Spleen (tissue), 11 donors: ENCODE measurements at regions not wholly inside any gene's neighbourhood (a gene's known extent, or its start where the extent isn't known, plus 50 kb on each side); places are given as distances from the start of the nearest gene placed in this dataset.

Experiments
- DNase-seq: peaks from one replicate; pipeline ENCODE4 v3.0.0-alpha.2; 2020
- H3K27ac ChIP-seq, 8 donors: fragments of 200-600 bp; sonication (generic) in 7 of 8; 1 replicate in 4 of 8; 2 replicates in 4 of 8; pipeline versions ENCODE4 v1.5.0 to v1.8.0; 2016 to 2021; ENCODE audit warnings: inconsistent platforms in 4 of 8, mild to moderate bottlenecking in 4 of 8, moderate library complexity in 1 of 8
- H3K27me3 ChIP-seq, 7 donors: fragments of 200-600 bp; sonication (generic) in 6 of 7; replicated peaks in 1 of 7; 1 replicate in 4 of 7; 2 replicates in 3 of 7; pipeline versions ENCODE4 v1.5.0 to v1.8.0; 2016 to 2021; ENCODE audit warnings: inconsistent platforms in 3 of 7, mild to moderate bottlenecking in 1 of 7
- H3K36me3 ChIP-seq, 6 donors: fragments of 200-600 bp; sonication (generic) in 5 of 6; 1 replicate in 4 of 6; 2 replicates in 2 of 6; pipeline versions ENCODE4 v1.5.0 to v1.8.0; 2016 to 2021; ENCODE audit warnings: inconsistent platforms in 2 of 6
- H3K4me1 ChIP-seq, 6 donors: fragments of 200-600 bp; sonication (generic) in 5 of 6; 1 replicate in 3 of 6; 2 replicates in 3 of 6; pipeline versions ENCODE4 v1.5.0 to v1.8.0; 2016 to 2021; ENCODE audit warnings: inconsistent platforms in 3 of 6
- H3K4me3 ChIP-seq, 8 donors: fragments of 200-600 bp; sonication (generic) in 7 of 8; 1 replicate in 4 of 8; 2 replicates in 4 of 8; pipeline versions ENCODE4 v1.5.0 to v1.8.0; 2016 to 2021; ENCODE audit warnings: inconsistent platforms in 4 of 8, mild to moderate bottlenecking in 4 of 8, moderate library complexity in 2 of 8
- H3K9me3 ChIP-seq, 8 donors: fragments of 200-600 bp; sonication (generic) in 7 of 8; 1 replicate in 4 of 8; 2 replicates in 4 of 8; pipeline versions ENCODE4 v1.5.0 to v1.8.0; 2016 to 2021; ENCODE audit warnings: inconsistent platforms in 4 of 8
- POLR2A ChIP-seq, 3 donors: fragments of 450-650 bp; IDR thresholded peaks; one replicate each; pipeline ENCODE4 v1.5.1; 2017; ENCODE audit warnings: antibody characterized with exemption in 3 of 3, mild to moderate bottlenecking in 1 of 3
- POLR2AphosphoS5 ChIP-seq, 3 donors: sonication (generic); formaldehyde crosslinking; IDR thresholded peaks; one replicate each; pipeline ENCODE4 v1.5.1; 2017; ENCODE audit warnings: antibody characterized with exemption in 3 of 3
- WGBS, 5 donors: extraction: QIAGEN DNeasy Blood & Tissue Kit in 3 of 5; methylation state at CpG; one replicate each; pipeline versions ENCODE4 v1.1.5 to v1.1.7; 2013 to 2018; 5-methylcytosine and 5-hydroxymethylcytosine counted together
- intact Hi-C: fragments of 100-400 bp; cut with DNase I; formaldehyde crosslinking; loops from one replicate; pipeline ENCODE4 v1.15.0; 2023; ENCODE audit warnings: low total_unique reads
- TF ChIP-seq, protein P1 (sequence below), 11 experiments: fragments of 200-600 bp in 7 of 11; fragments of 450-650 bp in 4 of 11; sonication (generic) in 4 of 11; IDR thresholded peaks in 8 of 11; conservative IDR thresholded peaks in 3 of 11; 1 replicate in 7 of 11; 2 replicates in 4 of 11; pipeline versions ENCODE4 v1.4.0 to v1.8.0; 2016 to 2021; ENCODE audit warnings: antibody characterized with exemption in 11 of 11, inconsistent platforms in 4 of 11, mild to moderate bottlenecking in 1 of 11
- donor health status: healthy with polysubstance abuse.
- donor health status: DM: no; HTN: no; CAD: no; lungs with moderate emphysema.
- donor health status: DM: no; HTN: no; CAD: no.
- donor health status: Bipolar disorder and iron deficiency.
- donor health status: healthy.
- donor health status: DM: no; HTN: no; CAD: no.
- donor health status: DM: yes; HTN: yes; CAD: no.

DNA sequence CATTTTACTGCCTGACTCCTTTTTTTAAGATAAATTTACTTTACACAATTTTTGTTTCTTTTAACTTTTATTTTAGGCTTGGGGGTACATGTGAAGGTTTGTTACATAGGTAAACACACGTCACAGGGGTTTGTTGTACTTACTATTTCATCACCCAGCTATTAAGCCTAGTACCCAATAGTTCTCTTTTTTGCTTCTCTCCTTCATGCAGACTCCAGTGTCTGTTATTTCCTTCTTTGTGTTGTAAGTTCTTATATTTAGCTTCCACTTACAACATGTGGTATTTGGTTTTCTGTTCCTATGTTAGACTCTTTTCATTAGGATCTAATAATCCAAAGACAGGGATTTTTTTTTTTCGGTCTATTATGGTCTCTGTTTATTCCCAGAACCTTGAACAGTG lies 83.5 kb upstream of the CCN6 start:
- no peak for DNase-seq
- Histone ChIP-seq H3K36me3 (no peaks in the 10 kb centered on the region), H3K9me3 (no peaks in the 10 kb centered on the region), H3K4me1 (peaks cover 0 to 27% (median 7%) of the 10 kb centered on the region in 6 donors), H3K4me3 (no peak overlapping the region), H3K27ac (peak overlapping the region in 2 of 8 donors; percentile 40 to 53), H3K27me3 (no peaks in the 10 kb centered on the region)
- no peak for TF ChIP-seq POLR2A (IDR thresholded peaks at IDR 0.05)
- TF ChIP-seq, protein P1, sequence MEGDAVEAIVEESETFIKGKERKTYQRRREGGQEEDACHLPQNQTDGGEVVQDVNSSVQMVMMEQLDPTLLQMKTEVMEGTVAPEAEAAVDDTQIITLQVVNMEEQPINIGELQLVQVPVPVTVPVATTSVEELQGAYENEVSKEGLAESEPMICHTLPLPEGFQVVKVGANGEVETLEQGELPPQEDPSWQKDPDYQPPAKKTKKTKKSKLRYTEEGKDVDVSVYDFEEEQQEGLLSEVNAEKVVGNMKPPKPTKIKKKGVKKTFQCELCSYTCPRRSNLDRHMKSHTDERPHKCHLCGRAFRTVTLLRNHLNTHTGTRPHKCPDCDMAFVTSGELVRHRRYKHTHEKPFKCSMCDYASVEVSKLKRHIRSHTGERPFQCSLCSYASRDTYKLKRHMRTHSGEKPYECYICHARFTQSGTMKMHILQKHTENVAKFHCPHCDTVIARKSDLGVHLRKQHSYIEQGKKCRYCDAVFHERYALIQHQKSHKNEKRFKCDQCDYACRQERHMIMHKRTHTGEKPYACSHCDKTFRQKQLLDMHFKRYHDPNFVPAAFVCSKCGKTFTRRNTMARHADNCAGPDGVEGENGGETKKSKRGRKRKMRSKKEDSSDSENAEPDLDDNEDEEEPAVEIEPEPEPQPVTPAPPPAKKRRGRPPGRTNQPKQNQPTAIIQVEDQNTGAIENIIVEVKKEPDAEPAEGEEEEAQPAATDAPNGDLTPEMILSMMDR (IDR thresholded peaks at IDR 0.05 in 8 of 11, conservative IDR thresholded peaks at IDR 0.05 in 3 of 11), result no peak
- TF ChIP-seq POLR2AphosphoS5 (IDR thresholded peaks at IDR 0.05), result no peak
- 67 to 89% (median 71%) methylated on average over 2 of the region's 2 CpGs for WGBS, 5 donors
- intact Hi-C loops, result no loop called here

DNA sequence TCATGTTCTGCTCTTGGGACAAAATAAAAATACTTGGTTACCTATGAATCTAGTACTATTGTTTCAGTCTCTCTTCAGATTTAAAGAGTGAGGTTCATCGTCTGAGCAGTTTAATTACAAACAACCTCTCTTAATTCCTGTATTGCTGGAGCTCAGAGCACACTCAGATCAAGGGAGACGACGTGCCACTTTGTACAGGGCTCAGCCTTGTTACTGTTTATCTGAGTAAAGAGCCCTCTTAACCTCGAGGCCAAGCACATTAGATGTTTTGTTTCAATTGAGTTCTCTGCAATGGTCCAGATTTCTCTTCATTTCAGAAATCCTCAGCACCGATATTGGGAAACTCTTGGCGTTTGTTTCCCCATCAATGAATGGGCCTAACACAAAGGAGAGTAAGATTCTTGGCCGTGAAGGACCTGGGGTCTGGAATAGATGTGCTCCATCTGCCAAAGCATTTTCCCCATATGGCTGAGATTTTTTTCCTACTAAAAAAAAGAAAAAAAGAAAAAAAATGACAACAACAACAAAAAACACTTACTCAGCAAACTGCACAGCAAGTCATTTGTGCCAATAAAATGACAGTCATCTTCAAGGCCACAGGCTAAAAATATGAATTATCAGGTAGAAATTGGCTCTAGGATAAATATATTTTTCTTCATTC lies 82.6 kb upstream of the CCN6 start:
- Histone ChIP-seq H3K27ac (peak overlapping the region in 1 of 8 donors; percentile 53), H3K4me1 (peaks cover 0 to 27% (median 7%) of the 10 kb centered on the region in 6 donors), H3K36me3 (no peaks in the 10 kb centered on the region), H3K9me3 (no peaks in the 10 kb centered on the region), H3K4me3 (no peak overlapping the region), H3K27me3 (no peaks in the 10 kb centered on the region)
- intact Hi-C loops, result no loop called here
- TF ChIP-seq POLR2AphosphoS5 (IDR thresholded peaks at IDR 0.05), result no peak
- WGBS, 5 donors, result 76 to 86% (median 80%) methylated on average over 7 of the region's 7 CpGs
- DNase-seq, result no peak

DNA sequence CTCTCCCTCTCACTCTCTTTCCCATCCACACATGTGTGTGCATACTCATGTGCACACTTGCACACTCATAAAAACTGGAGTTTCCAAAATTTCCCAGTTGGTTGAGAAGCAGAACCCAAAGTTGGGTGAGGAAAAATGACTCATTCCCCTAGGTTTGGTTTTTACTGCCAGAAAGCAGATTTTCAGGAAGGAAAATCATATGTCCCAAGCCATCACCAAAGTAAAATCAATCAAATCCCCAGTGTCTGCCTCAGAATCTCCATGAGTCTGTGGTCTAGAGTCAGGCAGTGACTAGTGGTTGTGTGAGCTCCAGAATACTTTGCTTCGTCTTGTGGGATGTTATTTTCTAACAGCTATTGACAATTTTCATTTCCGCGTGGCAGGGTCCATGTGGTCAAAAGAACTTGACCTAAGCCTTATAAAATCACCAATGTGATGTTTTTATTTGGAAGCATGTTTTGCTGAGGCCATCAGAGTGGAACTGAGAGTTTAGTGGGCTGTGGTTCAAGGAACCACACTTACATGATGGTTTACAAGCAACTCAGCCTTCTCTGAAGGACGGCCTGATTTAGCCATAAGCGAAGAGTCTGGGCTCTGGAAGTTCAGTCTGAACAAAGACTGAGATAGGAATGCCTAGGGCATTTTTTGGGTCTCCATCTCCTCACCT lies 81.9 kb upstream of the CCN6 start:
- no peak for TF ChIP-seq POLR2A (IDR thresholded peaks at IDR 0.05)
- TF ChIP-seq POLR2AphosphoS5 (IDR thresholded peaks at IDR 0.05), result no peak
- TF ChIP-seq, protein P1 (IDR thresholded peaks at IDR 0.05 in 8 of 11, conservative IDR thresholded peaks at IDR 0.05 in 3 of 11), result no peak
- Histone ChIP-seq H3K27ac (peak overlapping the region in 2 of 8 donors; percentile 70 to 77), H3K27me3 (no peaks in the 10 kb centered on the region), H3K9me3 (no peaks in the 10 kb centered on the region), H3K4me3 (no peak overlapping the region), H3K36me3 (no peaks in the 10 kb centered on the region), H3K4me1 (peaks cover 0 to 27% (median 7%) of the 10 kb centered on the region in 6 donors)
- no peak for DNase-seq
- 88 to 92% (median 91%) methylated on average over 5 of the region's 5 CpGs for whole genome bisulfite sequencing, 5 donors
- intact Hi-C loops, result no loop called here

DNA sequence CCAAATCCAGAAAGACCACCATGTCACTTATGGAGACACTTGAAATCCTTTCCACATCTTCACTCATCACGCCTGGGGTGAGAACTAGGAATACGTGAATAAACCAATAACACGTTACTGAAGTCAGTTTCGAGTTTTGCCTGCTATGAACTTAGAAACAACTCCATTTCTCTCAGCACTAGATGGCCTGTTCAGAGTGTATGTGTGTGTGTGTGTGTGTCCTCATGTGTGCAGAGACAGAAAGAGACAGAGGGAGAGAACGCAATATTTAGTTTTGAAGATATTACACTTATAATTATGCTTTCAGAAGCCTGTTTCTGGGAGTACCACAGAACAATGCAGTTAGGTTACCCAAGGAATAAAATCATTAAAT lies 81.2 kb upstream of the CCN6 start:
- no peaks in the 10 kb centered on the region for H3K27me3 ChIP-seq
- peaks cover 0 to 27% (median 7%) of the 10 kb centered on the region in 6 donors for H3K4me1 ChIP-seq
- peak overlapping the region in 6 of 8 donors; percentile 6 to 77 (median 56) for H3K27ac ChIP-seq
- no peak for DNase-seq
- H3K4me3 ChIP-seq, result no peak overlapping the region
- 86 to 93% (median 88%) methylated on average over 5 of the region's 5 CpGs for WGBS, 5 donors
- no peak for TF ChIP-seq POLR2AphosphoS5 (IDR thresholded peaks at IDR 0.05)
- no peak for TF ChIP-seq POLR2A (IDR thresholded peaks at IDR 0.05)
- TF ChIP-seq, protein P1 (IDR thresholded peaks at IDR 0.05 in 8 of 11, conservative IDR thresholded peaks at IDR 0.05 in 3 of 11), result no peak
- no peaks in the 10 kb centered on the region for H3K36me3 ChIP-seq
- intact Hi-C loops, result no loop called here
- H3K9me3 ChIP-seq, result no peaks in the 10 kb centered on the region
